ENCODE measurements at regions not wholly inside any gene's neighbourhood (a gene's known extent, or its start where the extent isn't known, plus 50 kb on each side); places are given as distances from the start of the nearest gene placed in this dataset.

- no peak overlapping the region for H4K8ac ChIP-seq (ENCODE audit: extremely low read depth, insufficient read depth, low read length)
- H3K14ac ChIP-seq (ENCODE audit: insufficient read length) = no peak overlapping the region
- no peak overlapping the region for H2AFZ ChIP-seq (ENCODE audit: low read length)
- no peak overlapping the region for H3K4me3 ChIP-seq (ENCODE audit: extremely low read depth in 1 of 4, insufficient read depth in 2 of 4, low read depth in 3 of 4, low read length in 4 of 4)
- no peaks in the 10 kb centered on the region for H4K20me1 ChIP-seq (replicated peaks in 1 of 2; ENCODE audit: control insufficient read depth in 1 of 2, insufficient read depth in 2 of 2, low read length in 2 of 2)
- H2BK5ac ChIP-seq (ENCODE audit: low read depth, low read length) = no peak overlapping the region
- WGBS, 2 experiments (ENCODE audit: extremely low coverage in 1 of 2, insufficient coverage in 1 of 2, insufficient read length in 1 of 2, insufficient replicate concordance in 2 of 2, low coverage in 1 of 2, low lambda C conversion rate in 2 of 2, missing lambda C conversion rate in 1 of 2) = 78% methylated on average over 3 of the region's 3 CpGs; no CpG with 5 or more reads in 1 of the 2 experiments
- H3K56ac ChIP-seq (replicated peaks; ENCODE audit: insufficient read length, low read depth, low read length) = no peak overlapping the region
- FAIRE-seq (no peak), DNase-seq (ENCODE audit: low read depth in 1 of 2, low spot score in 2 of 2) (no peak)
- no peaks in the 10 kb centered on the region for H3K9me3 ChIP-seq (ENCODE audit: insufficient read depth in 2 of 2, low read depth in 1 of 2, low read length in 1 of 2)
- H2BK12ac ChIP-seq (ENCODE audit: low read depth, low read length) = no peak overlapping the region
- no peak overlapping the region for H2BK20ac ChIP-seq (ENCODE audit: low read length)
- no peak overlapping the region for H3K9ac ChIP-seq (replicated peaks in 1 of 4; ENCODE audit: extremely low read depth in 1 of 4, low read depth in 3 of 4, low read length in 3 of 4)
- ChIA-PET POLR2A (ENCODE audit: partially characterized antibody) (no interaction called here), CTCF (ENCODE audit: partially characterized antibody) (interaction anchor here (0.5 to 1.5 kb wide), 7 partner anchors 11 to 373 kb away, joined by 3 to 7 read pairs (median 4); no protein-coding TSS in a partner anchor)
- no peaks in the 10 kb centered on the region for H3K79me1 ChIP-seq (ENCODE audit: low read depth, low read length)
- H3K79me2 ChIP-seq (ENCODE audit: control insufficient read depth in 1 of 2, insufficient read depth in 2 of 2, low read length in 2 of 2) = no peaks in the 10 kb centered on the region
- no peak overlapping the region for H2BK15ac ChIP-seq (ENCODE audit: low read length)
- no peak overlapping the region for H4K91ac ChIP-seq (replicated peaks; ENCODE audit: insufficient read length, low read length)
- no peak overlapping the region for H3K4ac ChIP-seq (replicated peaks; ENCODE audit: insufficient read length, low read depth, low read length)
- no peak overlapping the region for H4K5ac ChIP-seq (ENCODE audit: insufficient read length, low read depth, low read length)
- H2AK5ac ChIP-seq (ENCODE audit: low read depth, low read length) = no peak overlapping the region
- H3K27ac ChIP-seq (ENCODE audit: low read depth, low read length) = no peak overlapping the region
- no peak overlapping the region for H2BK120ac ChIP-seq (replicated peaks; ENCODE audit: low read depth, low read length)
- no peak overlapping the region for H3K23ac ChIP-seq (ENCODE audit: insufficient read length)
- peaks cover 0 to 9% (median 4%) of the 10 kb centered on the region in 4 experiments; a peak in 4 of 7 replicates for H3K4me1 ChIP-seq (replicated peaks in 1 of 4; ENCODE audit: control insufficient read depth in 3 of 4, insufficient read depth in 4 of 4, low read length in 3 of 4)
- no peak overlapping the region for H3K4me2 ChIP-seq (ENCODE audit: insufficient read depth in 1 of 2, low read depth in 2 of 2, low read length in 2 of 2)
- H3K36me3 ChIP-seq (ENCODE audit: control insufficient read depth in 2 of 4, insufficient read depth in 4 of 4, low read length in 3 of 4) = no peaks in the 10 kb centered on the region
- 0 out of 7 replicates have a peak, but pooled peaks cover 0 to 3% (median 0%) of the 10 kb centered on the region in 4 experiments for H3K27me3 ChIP-seq (replicated peaks in 1 of 4; ENCODE audit: control insufficient read depth in 3 of 4, extremely low read depth in 1 of 4, insufficient read depth in 3 of 4, low read length in 3 of 4)
- no peak overlapping the region for H3K18ac ChIP-seq (ENCODE audit: extremely low read depth, low read length)
- no peaks in the 10 kb centered on the region for H3K23me2 ChIP-seq (ENCODE audit: low read depth, low read length)
- no peak for TF ChIP-seq EP300 (IDR thresholded peaks at IDR 0.05; ENCODE audit: borderline replicate concordance in 1 of 2, low read depth in 2 of 2, low read length in 2 of 2)
- TF ChIP-seq TEAD4 (IDR thresholded peaks at IDR 0.05; ENCODE audit: low read depth, low read length) = no peak
- TF ChIP-seq SAP30 (IDR thresholded peaks at IDR 0.05; ENCODE audit: insufficient read depth, insufficient replicate concordance, low read length) = no peak
- TF ChIP-seq CHD1 (IDR thresholded peaks at IDR 0.05; ENCODE audit: low read depth, low read length) = no peak
- no peak for TF ChIP-seq JUND (IDR thresholded peaks at IDR 0.05; ENCODE audit: low read length)
Observed at GRCh38 chr6:109295774-109296156, 86.5 kb downstream of the CD164 start.
